ENCODE measurements at regions not wholly inside any gene's neighbourhood (a gene's known extent, or its start where the extent isn't known, plus 50 kb on each side); places are given as distances from the start of the nearest gene placed in this dataset.

GRCh38 chr6:15800841-15801617, 138.2 kb upstream of the DTNBP1 start (continued):
- no peak for TF ChIP-seq ATF2 (tag by site-specific recombination; IDR thresholded peaks at IDR 0.05; ENCODE audit: low read depth)
- TF ChIP-seq BCL11A (tag by site-specific recombination; IDR thresholded peaks at IDR 0.05; ENCODE audit: low read depth): no peak
- TF ChIP-seq ZNF48 (tag by site-specific recombination; IDR thresholded peaks at IDR 0.05): no peak
- TF ChIP-seq ZNF692 (tag by site-specific recombination; IDR thresholded peaks at IDR 0.05): no peak
- TF ChIP-seq ZBTB10 (tag by site-specific recombination; IDR thresholded peaks at IDR 0.05): no peak
- TF ChIP-seq ZNF114 (tag by site-specific recombination; IDR thresholded peaks at IDR 0.05): no peak
- TF ChIP-seq ZNF341 (tag by site-specific recombination; IDR thresholded peaks at IDR 0.05; ENCODE audit: low read depth): no peak

- ChIA-PET CTCF (no interaction called here), POLR2A (no interaction called here)
- Histone ChIP-seq H3K9me3 (ENCODE audit: control insufficient read depth, insufficient read depth, low read depth, low read length) (no peaks in the 10 kb centered on the region), H3K4me3 (ENCODE audit: low read depth, low read length) (no peak overlapping the region), H3K4me1 (ENCODE audit: control insufficient read depth, insufficient read depth, low read length) (no peaks in the 10 kb centered on the region), H3K36me3 (ENCODE audit: control insufficient read depth in 2 of 2, insufficient read depth in 1 of 2, low read length in 2 of 2) (no peaks in the 10 kb centered on the region), H3K27ac (ENCODE audit: extremely low read depth, low read depth, low read length) (no peak overlapping the region)
- TF ChIP-seq ZFHX2 (tag by site-specific recombination; conservative IDR thresholded peaks at IDR 0.05): no peak
- TF ChIP-seq ZNF169 (tag by site-specific recombination; IDR thresholded peaks at IDR 0.05): no peak
- no peak for TF ChIP-seq SP7 (tag by site-specific recombination; IDR thresholded peaks at IDR 0.05)
- no peak for TF ChIP-seq ZBTB7A (tag by site-specific recombination; IDR thresholded peaks at IDR 0.05; ENCODE audit: low read depth)
- no peak for TF ChIP-seq KLF7 (tag by site-specific recombination; IDR thresholded peaks at IDR 0.05; ENCODE audit: borderline replicate concordance)
- no peak for TF ChIP-seq TCF7L2 (IDR thresholded peaks at IDR 0.05; ENCODE audit: borderline replicate concordance, low read depth, low read length)
- no peak for TF ChIP-seq ZNF639 (tag by site-specific recombination; IDR thresholded peaks at IDR 0.05)
- TF ChIP-seq ZNF112 (tag by site-specific recombination; IDR thresholded peaks at IDR 0.05): no peak
- TF ChIP-seq ZNF768 (tag by site-specific recombination; IDR thresholded peaks at IDR 0.05): no peak
- no peak for TF ChIP-seq AEBP2 (tag by site-specific recombination; IDR thresholded peaks at IDR 0.05; ENCODE audit: borderline replicate concordance)
- no peak for TF ChIP-seq ZBTB48 (tag by site-specific recombination; IDR thresholded peaks at IDR 0.05)
- TF ChIP-seq ZNF214 (tag by site-specific recombination; IDR thresholded peaks at IDR 0.05; ENCODE audit: borderline replicate concordance): no peak
- TF ChIP-seq SCRT2 (tag by site-specific recombination; IDR thresholded peaks at IDR 0.05): no peak
- TF ChIP-seq ZNF146 (tag by site-specific recombination; IDR thresholded peaks at IDR 0.05): no peak
- no peak for TF ChIP-seq WT1 (tag by site-specific recombination; IDR thresholded peaks at IDR 0.05)
Measured at GRCh38 chr6:15798533-15799255, 135.9 kb upstream of the DTNBP1 start.
